ENCODE measurements at regions not wholly inside any gene's neighbourhood (a gene's known extent, or its start where the extent isn't known, plus 50 kb on each side); places are given as distances from the start of the nearest gene placed in this dataset.

DNA sequence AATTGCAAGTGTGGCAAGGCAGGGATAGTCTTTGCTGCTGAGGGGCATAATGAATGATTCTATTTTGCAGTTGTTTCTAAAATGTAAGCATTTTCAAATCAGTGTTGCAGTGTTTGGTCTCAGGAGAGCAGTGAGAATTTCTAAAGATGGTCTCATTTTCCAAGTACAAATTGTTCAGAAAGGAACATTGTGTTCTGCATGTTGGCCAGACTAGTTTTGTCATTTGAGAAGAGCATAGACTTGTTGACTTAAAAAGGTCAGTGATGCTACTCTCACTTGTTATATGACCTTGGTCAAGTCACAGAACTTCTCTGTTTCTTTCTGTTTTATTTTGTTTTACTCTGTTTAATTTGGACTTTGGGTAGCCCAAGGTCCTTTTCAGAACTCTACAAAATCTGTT, 344.6 kb downstream of the OSTF1 start:
- Mint-ChIP-seq H3K27ac (ENCODE audit: low read depth, unreplicated experiment) (no peak overlapping the region), H3K4me3 (ENCODE audit: unreplicated experiment) (no peak overlapping the region), H3K36me3 (ENCODE audit: insufficient read depth, unreplicated experiment) (no peaks in the 10 kb centered on the region), H3K27me3 (ENCODE audit: insufficient read depth, unreplicated experiment) (no peaks in the 10 kb centered on the region), H3K9me3 (ENCODE audit: unreplicated experiment) (peaks cover 47% of the 10 kb centered on the region), H3K4me1 (ENCODE audit: insufficient read depth, unreplicated experiment) (no peaks in the 10 kb centered on the region)
- no TSS peak for BruUV-seq (replicated peaks)
- intact Hi-C loops (cut with micrococcal nuclease) = no loop called here
- no peak for DNase-seq (ENCODE audit: unreplicated experiment)
- ChIA-PET POLR2A (no interaction called here), CTCF (no interaction called here)
- TF ChIP-seq, protein P1, sequence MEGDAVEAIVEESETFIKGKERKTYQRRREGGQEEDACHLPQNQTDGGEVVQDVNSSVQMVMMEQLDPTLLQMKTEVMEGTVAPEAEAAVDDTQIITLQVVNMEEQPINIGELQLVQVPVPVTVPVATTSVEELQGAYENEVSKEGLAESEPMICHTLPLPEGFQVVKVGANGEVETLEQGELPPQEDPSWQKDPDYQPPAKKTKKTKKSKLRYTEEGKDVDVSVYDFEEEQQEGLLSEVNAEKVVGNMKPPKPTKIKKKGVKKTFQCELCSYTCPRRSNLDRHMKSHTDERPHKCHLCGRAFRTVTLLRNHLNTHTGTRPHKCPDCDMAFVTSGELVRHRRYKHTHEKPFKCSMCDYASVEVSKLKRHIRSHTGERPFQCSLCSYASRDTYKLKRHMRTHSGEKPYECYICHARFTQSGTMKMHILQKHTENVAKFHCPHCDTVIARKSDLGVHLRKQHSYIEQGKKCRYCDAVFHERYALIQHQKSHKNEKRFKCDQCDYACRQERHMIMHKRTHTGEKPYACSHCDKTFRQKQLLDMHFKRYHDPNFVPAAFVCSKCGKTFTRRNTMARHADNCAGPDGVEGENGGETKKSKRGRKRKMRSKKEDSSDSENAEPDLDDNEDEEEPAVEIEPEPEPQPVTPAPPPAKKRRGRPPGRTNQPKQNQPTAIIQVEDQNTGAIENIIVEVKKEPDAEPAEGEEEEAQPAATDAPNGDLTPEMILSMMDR (IDR thresholded peaks at IDR 0.05; ENCODE audit: unreplicated experiment) = no peak

DNA sequence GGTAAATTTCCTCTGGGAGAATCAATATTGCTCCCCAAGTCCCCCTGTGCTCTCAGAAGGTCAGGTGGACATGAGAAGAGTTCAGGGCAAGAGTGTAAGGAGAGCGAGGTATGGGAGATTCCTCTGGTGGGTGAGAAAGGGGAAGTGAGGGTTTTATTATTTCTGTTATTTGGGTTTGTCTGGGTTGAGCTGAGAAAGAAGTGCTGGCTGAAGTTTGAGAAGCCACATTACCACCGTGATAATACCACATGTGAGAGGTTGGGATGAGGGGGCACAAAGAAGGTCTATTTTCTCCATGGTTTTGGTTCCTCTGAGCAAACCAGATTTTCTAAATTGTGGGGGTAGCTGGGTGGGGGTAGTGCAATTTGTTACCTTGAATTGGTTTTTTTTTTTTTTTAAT, 350.4 kb downstream of the OSTF1 start:
- no peaks in the 10 kb centered on the region for H3K36me3 Mint-ChIP-seq (ENCODE audit: insufficient read depth, unreplicated experiment)
- no peak overlapping the region for H3K27ac Mint-ChIP-seq (ENCODE audit: low read depth, unreplicated experiment)
- H3K4me3 Mint-ChIP-seq (ENCODE audit: unreplicated experiment) = no peak overlapping the region
- no peaks in the 10 kb centered on the region for H3K4me1 Mint-ChIP-seq (ENCODE audit: insufficient read depth, unreplicated experiment)
- TF ChIP-seq, protein P1 (IDR thresholded peaks at IDR 0.05; ENCODE audit: unreplicated experiment) = no peak
- H3K27me3 Mint-ChIP-seq (ENCODE audit: insufficient read depth, unreplicated experiment) = no peaks in the 10 kb centered on the region
- peaks cover 60% of the 10 kb centered on the region for H3K9me3 Mint-ChIP-seq (ENCODE audit: unreplicated experiment)
- no peak for DNase-seq (ENCODE audit: unreplicated experiment)
- ChIA-PET CTCF (no interaction called here), POLR2A (no interaction called here)
- no TSS peak for BruUV-seq (replicated peaks)
- intact Hi-C loops (cut with micrococcal nuclease) = no loop called here

DNA sequence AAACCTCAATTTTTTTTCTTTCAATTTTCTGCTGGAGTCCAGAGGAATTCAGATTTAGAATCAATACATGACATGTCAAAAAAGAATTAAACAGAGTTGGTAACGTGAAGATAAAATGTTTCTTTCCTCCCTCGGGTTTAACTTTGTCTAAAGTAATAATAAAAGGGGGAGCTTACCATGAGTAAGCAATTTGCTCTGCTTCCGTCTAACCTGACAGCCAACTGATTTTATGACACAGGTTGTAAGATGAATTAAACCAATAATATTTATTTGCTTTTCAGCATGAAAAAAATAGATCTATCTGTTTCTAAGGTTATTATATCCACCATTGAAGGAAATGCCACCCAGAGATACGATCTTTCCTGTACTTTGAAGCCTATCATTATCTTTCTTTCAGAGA, 352.6 kb downstream of the OSTF1 start:
- BruUV-seq (replicated peaks) = no TSS peak
- ChIA-PET POLR2A (no interaction called here), CTCF (no interaction called here)
- TF ChIP-seq, protein P1 (IDR thresholded peaks at IDR 0.05; ENCODE audit: unreplicated experiment) = no peak
- no peak for DNase-seq (ENCODE audit: unreplicated experiment)
- Mint-ChIP-seq H3K27ac (ENCODE audit: low read depth, unreplicated experiment) (no peak overlapping the region), H3K36me3 (ENCODE audit: insufficient read depth, unreplicated experiment) (no peaks in the 10 kb centered on the region), H3K27me3 (ENCODE audit: insufficient read depth, unreplicated experiment) (no peaks in the 10 kb centered on the region), H3K4me3 (ENCODE audit: unreplicated experiment) (no peak overlapping the region), H3K4me1 (ENCODE audit: insufficient read depth, unreplicated experiment) (no peaks in the 10 kb centered on the region), H3K9me3 (ENCODE audit: unreplicated experiment) (peaks cover 56% of the 10 kb centered on the region)
- intact Hi-C loops (cut with micrococcal nuclease) = no loop called here

DNA sequence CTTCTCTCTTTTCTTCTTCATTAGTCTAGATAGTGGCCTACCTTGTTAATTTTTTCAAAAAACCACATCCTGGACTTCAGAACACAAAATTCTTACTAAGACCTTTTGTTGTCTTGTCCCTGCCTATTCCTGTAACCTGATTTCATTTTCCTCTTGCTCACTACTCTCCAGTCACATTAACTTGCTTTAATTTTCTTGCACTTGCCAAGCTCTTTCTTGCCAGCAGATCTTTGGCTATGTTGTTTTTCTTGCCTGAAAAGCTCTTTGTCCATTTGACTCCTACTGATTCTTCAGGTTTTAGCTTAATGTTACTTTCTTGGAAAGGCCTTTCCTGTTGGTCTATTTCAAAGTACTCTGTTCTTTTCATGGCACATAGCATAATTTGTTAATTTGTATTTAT, 356.8 kb downstream of the OSTF1 start:
- no peak overlapping the region for H3K4me3 Mint-ChIP-seq (ENCODE audit: unreplicated experiment)
- CTCF ChIA-PET = no interaction called here
- peaks cover 36% of the 10 kb centered on the region for H3K9me3 Mint-ChIP-seq (ENCODE audit: unreplicated experiment)
- H3K36me3 Mint-ChIP-seq (ENCODE audit: insufficient read depth, unreplicated experiment) = no peaks in the 10 kb centered on the region
- DNase-seq (ENCODE audit: unreplicated experiment) = no peak
- no peaks in the 10 kb centered on the region for H3K4me1 Mint-ChIP-seq (ENCODE audit: insufficient read depth, unreplicated experiment)
- intact Hi-C loops (cut with micrococcal nuclease) = no loop called here
- no TSS peak for BruUV-seq (replicated peaks)
- no peak overlapping the region for H3K27ac Mint-ChIP-seq (ENCODE audit: low read depth, unreplicated experiment)
- TF ChIP-seq, protein P1 (IDR thresholded peaks at IDR 0.05; ENCODE audit: unreplicated experiment) = no peak
- POLR2A ChIA-PET = interaction anchor here (0.7 kb wide), 1 partner anchor 42 kb away, joined by 3 read pairs; no protein-coding TSS in a partner anchor
- H3K27me3 Mint-ChIP-seq (ENCODE audit: insufficient read depth, unreplicated experiment) = no peaks in the 10 kb centered on the region

Measured in MCF 10A (cell line).